ENCODE measurements at regions not wholly inside any gene's neighbourhood (a gene's known extent, or its start where the extent isn't known, plus 50 kb on each side); places are given as distances from the start of the nearest gene placed in this dataset.

GRCh38 chr4:27218013-27218412, 357.4 kb downstream of the STIM2 start:
- Histone ChIP-seq H3K9me3 (replicated peaks; ENCODE audit: control insufficient read depth, insufficient read depth, low read length) (no peaks in the 10 kb centered on the region), H3K36me3 (ENCODE audit: control insufficient read depth in 2 of 2, insufficient read depth in 2 of 2, low read length in 1 of 2) (no peaks in the 10 kb centered on the region), H4K20me1 (ENCODE audit: control insufficient read depth, insufficient read depth) (no peaks in the 10 kb centered on the region), H3K27ac (ENCODE audit: control insufficient read depth, insufficient read depth) (no peak overlapping the region), H3K4me1 (ENCODE audit: control insufficient read depth, insufficient read depth, low read length) (no peaks in the 10 kb centered on the region), H3K4me2 (ENCODE audit: control insufficient read depth, insufficient read depth) (no peak overlapping the region), H3K27me3 (replicated peaks in 1 of 2; ENCODE audit: control insufficient read depth in 2 of 2, insufficient read depth in 2 of 2, low read length in 1 of 2) (no peaks in the 10 kb centered on the region), H3K79me2 (ENCODE audit: control insufficient read depth, insufficient read depth, low read length) (no peaks in the 10 kb centered on the region), H3K4me3 (no peak overlapping the region), H3K9ac (ENCODE audit: control insufficient read depth, insufficient read depth, low read length) (no peak overlapping the region), H2AFZ (ENCODE audit: control insufficient read depth, low read depth, low read length) (no peak overlapping the region)
- 0% methylated on average over 2 of the region's 2 CpGs for WGBS (ENCODE audit: insufficient coverage, insufficient replicate concordance, low lambda C conversion rate, missing lambda C conversion rate)
- BruUV-seq (replicated peaks) = no TSS peak
- TF ChIP-seq SMC3 (IDR thresholded peaks at IDR 0.05; ENCODE audit: borderline replicate concordance, low read length) (no peak), RELA (IDR thresholded peaks at IDR 0.05; ENCODE audit: borderline replicate concordance, partially characterized antibody) (no peak), SMARCA5 (IDR thresholded peaks at IDR 0.05) (no peak), SMAD5 (IDR thresholded peaks at IDR 0.05; ENCODE audit: low read depth) (no peak), ATF7 (IDR thresholded peaks at IDR 0.05; ENCODE audit: low read depth) (no peak)
- DNase-seq (ENCODE audit: low read depth, low spot score) = no peak
- no peak for FAIRE-seq
- ChIA-PET POLR2A (no interaction called here), CTCF (no interaction called here), SMC1A (ENCODE audit: uncharacterized antibody, unreplicated experiment) (interaction anchor here (1.5 kb wide), 1 partner anchor 17 kb away, joined by 3 read pairs; no protein-coding TSS in a partner anchor), RAD21 (ENCODE audit: unreplicated experiment) (no interaction called here)
- ATAC-seq = no peak
- in situ Hi-C loops (cut with MboI) = no loop called here
- intact Hi-C loops (cut with micrococcal nuclease; ENCODE audit: unreplicated experiment) = no loop called here

- Histone ChIP-seq H3K4me2 (ENCODE audit: control insufficient read depth, insufficient read depth) (no peak overlapping the region), H3K27me3 (replicated peaks in 1 of 2; ENCODE audit: control insufficient read depth in 2 of 2, insufficient read depth in 2 of 2, low read length in 1 of 2) (no peaks in the 10 kb centered on the region), H3K36me3 (ENCODE audit: control insufficient read depth in 2 of 2, insufficient read depth in 2 of 2, low read length in 1 of 2) (no peaks in the 10 kb centered on the region), H3K4me3 (no peak overlapping the region), H3K27ac (ENCODE audit: control insufficient read depth, insufficient read depth) (no peak overlapping the region), H3K4me1 (ENCODE audit: control insufficient read depth, insufficient read depth, low read length) (no peaks in the 10 kb centered on the region), H3K9ac (ENCODE audit: control insufficient read depth, insufficient read depth, low read length) (no peak overlapping the region), H4K20me1 (ENCODE audit: control insufficient read depth, insufficient read depth) (no peaks in the 10 kb centered on the region), H2AFZ (ENCODE audit: control insufficient read depth, low read depth, low read length) (no peak overlapping the region), H3K79me2 (ENCODE audit: control insufficient read depth, insufficient read depth, low read length) (no peaks in the 10 kb centered on the region), H3K9me3 (replicated peaks; ENCODE audit: control insufficient read depth, insufficient read depth, low read length) (no peaks in the 10 kb centered on the region)
- RAD21 ChIA-PET (ENCODE audit: unreplicated experiment) = no interaction called here
- no peak for ATAC-seq
- BruUV-seq (replicated peaks) = no TSS peak
- no peak for TF ChIP-seq ZBTB33 (IDR thresholded peaks at IDR 0.05)
- no peak for TF ChIP-seq RB1 (IDR thresholded peaks at IDR 0.05; ENCODE audit: borderline replicate concordance)
- TF ChIP-seq MYC (IDR thresholded peaks at IDR 0.05; ENCODE audit: insufficient read depth, insufficient read length, insufficient replicate concordance, low read length, severe bottlenecking) = no peak
- TF ChIP-seq HDGF (IDR thresholded peaks at IDR 0.05) = no peak
- TF ChIP-seq E2F4 (IDR thresholded peaks at IDR 0.05; ENCODE audit: low read depth, low read length) = no peak
- TF ChIP-seq SIX5 (IDR thresholded peaks at IDR 0.05; ENCODE audit: low read depth, low read length, severe bottlenecking) = no peak
- WGBS (ENCODE audit: insufficient coverage, insufficient replicate concordance, low lambda C conversion rate, missing lambda C conversion rate) = 13% methylated on average over 2 of the region's 2 CpGs
- no peak for DNase-seq (ENCODE audit: low read depth, low spot score)
- no peak for FAIRE-seq
- SMC1A ChIA-PET (ENCODE audit: uncharacterized antibody, unreplicated experiment) = no interaction called here
- CTCF ChIA-PET = no interaction called here
- POLR2A ChIA-PET = no interaction called here
- in situ Hi-C loops (cut with MboI) (no loop called here), intact Hi-C loops (cut with micrococcal nuclease; ENCODE audit: unreplicated experiment) (no loop called here)
Observed at GRCh38 chr4:27223326-27223725, 362.7 kb downstream of the STIM2 start.

All from GM12878 (cell line).